Hematopoietic multipotent progenitor cell treated with erythropoietin and hydrocortisone succinate and interleukin-3 and kit ligand, for 4 days (in vitro differentiated cells): ENCODE measurements at regions not wholly inside any gene's neighbourhood (a gene's known extent, or its start where the extent isn't known, plus 50 kb on each side); places are given as distances from the start of the nearest gene placed in this dataset.

Experiments
- DNase-seq: peaks from one replicate; pipeline ENCODE4 v3.0.0-alpha.2; 2015

- DNase-seq, result no peak
Observed at GRCh38 chrX:5829469-5829868, 399.2 kb downstream of the NLGN4X start.

GRCh38 chrX:5829060-5829459, 399.6 kb downstream of the NLGN4X start:
- no peak for DNase-seq

- no peak for DNase-seq
Observed at GRCh38 chrX:5823903-5824302, 404.8 kb downstream of the NLGN4X start.

GRCh38 chrX:5810636-5811035, 418.0 kb downstream of the NLGN4X start:
- no peak for DNase-seq

GRCh38 chrX:5807181-5807580, 421.5 kb downstream of the NLGN4X start:
- no peak for DNase-seq

- no peak for DNase-seq
Observed at GRCh38 chrX:5802391-5802790, 426.3 kb downstream of the NLGN4X start.

GRCh38 chrX:5791721-5792120, 436.9 kb downstream of the NLGN4X start:
- peak; percentile 1 for DNase-seq

GRCh38 chrX:5788910-5789309, 439.8 kb downstream of the NLGN4X start:
- no peak for DNase-seq

GRCh38 chrX:5780821-5781220, 447.8 kb downstream of the NLGN4X start:
- DNase-seq, result no peak

GRCh38 chrX:5775846-5776430, 452.7 kb downstream of the NLGN4X start:
- DNase-seq, result peak; percentile 81

- DNase-seq, result no peak
Observed at GRCh38 chrX:5774446-5774845, 454.2 kb downstream of the NLGN4X start.

GRCh38 chrX:5771441-5771840, 457.2 kb downstream of the NLGN4X start:
- DNase-seq, result peak; percentile 13

- DNase-seq, result no peak
Observed at GRCh38 chrX:5756616-5757015, 472.1 kb downstream of the NLGN4X start.

- no peak for DNase-seq
Observed at GRCh38 chrX:5753291-5753690, 475.4 kb downstream of the NLGN4X start.

- DNase-seq, result no peak
Observed at GRCh38 chrX:5752831-5753230, 475.8 kb downstream of the NLGN4X start.

GRCh38 chrX:5748586-5749150, 480.0 kb downstream of the NLGN4X start:
- no peak for DNase-seq

GRCh38 chrX:5746231-5746630, 482.4 kb downstream of the NLGN4X start:
- DNase-seq, result no peak

- no peak for DNase-seq
Observed at GRCh38 chrX:5733501-5733900, 495.2 kb downstream of the NLGN4X start.

GRCh38 chrX:5730556-5730955, 498.1 kb downstream of the NLGN4X start:
- no peak for DNase-seq

GRCh38 chrX:5726224-5726623, 502.4 kb downstream of the NLGN4X start:
- DNase-seq, result no peak

GRCh38 chrX:5724123-5724522, 504.5 kb downstream of the NLGN4X start:
- no peak for DNase-seq

GRCh38 chrX:5718651-5719050, 510.0 kb downstream of the NLGN4X start:
- DNase-seq, result no peak

- no peak for DNase-seq
Observed at GRCh38 chrX:5716666-5717065, 512.0 kb downstream of the NLGN4X start.

- DNase-seq, result peak; percentile 0
Observed at GRCh38 chrX:5708251-5708650, 520.4 kb downstream of the NLGN4X start.

- DNase-seq, result no peak
Observed at GRCh38 chrX:5702890-5703289, 525.8 kb downstream of the NLGN4X start.
